Uterus (tissue), 2 donors: ENCODE measurements at regions not wholly inside any gene's neighbourhood (a gene's known extent, or its start where the extent isn't known, plus 50 kb on each side); places are given as distances from the start of the nearest gene placed in this dataset.

ENCODE experiments used
- POLR2A ChIP-seq, 2 donors: fragments of 450-650 bp; IDR thresholded peaks; one replicate each; pipeline ENCODE4 v1.6.1; 2016; ENCODE audit warnings: antibody characterized with exemption in 2 of 2, mild to moderate bottlenecking in 1 of 2, moderate library complexity in 1 of 2
- TF ChIP-seq, protein P1 (sequence below), 4 experiments: fragments of 200-600 bp in 2 of 4; fragments of 450-650 bp in 2 of 4; sonication (generic) in 2 of 4; IDR thresholded peaks; one replicate each; pipeline ENCODE4 v1.5.1; 2016 to 2019; ENCODE audit warnings: antibody characterized with exemption in 4 of 4, mild to moderate bottlenecking in 2 of 4, moderate library complexity in 1 of 4

DNA sequence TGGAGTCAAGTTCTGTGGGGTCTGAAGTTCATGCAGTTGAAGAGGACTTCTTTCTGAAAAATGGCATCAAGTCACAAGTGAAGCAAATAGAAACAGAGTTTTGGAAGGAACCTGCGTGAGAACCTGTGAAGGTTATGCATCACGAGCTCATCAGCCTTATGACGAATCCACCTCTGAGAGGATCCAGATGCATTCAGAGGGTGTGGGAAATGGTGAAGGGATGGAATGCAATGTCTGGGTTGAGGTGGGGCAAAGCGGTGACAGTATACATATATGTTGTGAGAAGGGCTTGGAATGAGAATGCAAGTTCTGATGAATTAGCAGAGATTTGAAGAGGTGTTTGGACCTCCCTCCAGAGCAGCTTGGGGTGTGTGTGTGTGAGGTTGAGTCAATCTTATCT lies 382.1 kb upstream of the TBL1XR1 start:
- TF ChIP-seq, protein P1, sequence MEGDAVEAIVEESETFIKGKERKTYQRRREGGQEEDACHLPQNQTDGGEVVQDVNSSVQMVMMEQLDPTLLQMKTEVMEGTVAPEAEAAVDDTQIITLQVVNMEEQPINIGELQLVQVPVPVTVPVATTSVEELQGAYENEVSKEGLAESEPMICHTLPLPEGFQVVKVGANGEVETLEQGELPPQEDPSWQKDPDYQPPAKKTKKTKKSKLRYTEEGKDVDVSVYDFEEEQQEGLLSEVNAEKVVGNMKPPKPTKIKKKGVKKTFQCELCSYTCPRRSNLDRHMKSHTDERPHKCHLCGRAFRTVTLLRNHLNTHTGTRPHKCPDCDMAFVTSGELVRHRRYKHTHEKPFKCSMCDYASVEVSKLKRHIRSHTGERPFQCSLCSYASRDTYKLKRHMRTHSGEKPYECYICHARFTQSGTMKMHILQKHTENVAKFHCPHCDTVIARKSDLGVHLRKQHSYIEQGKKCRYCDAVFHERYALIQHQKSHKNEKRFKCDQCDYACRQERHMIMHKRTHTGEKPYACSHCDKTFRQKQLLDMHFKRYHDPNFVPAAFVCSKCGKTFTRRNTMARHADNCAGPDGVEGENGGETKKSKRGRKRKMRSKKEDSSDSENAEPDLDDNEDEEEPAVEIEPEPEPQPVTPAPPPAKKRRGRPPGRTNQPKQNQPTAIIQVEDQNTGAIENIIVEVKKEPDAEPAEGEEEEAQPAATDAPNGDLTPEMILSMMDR (IDR thresholded peaks at IDR 0.05), result no peak
- no peak for TF ChIP-seq POLR2A (IDR thresholded peaks at IDR 0.05)
